ENCODE measurements at regions not wholly inside any gene's neighbourhood (a gene's known extent, or its start where the extent isn't known, plus 50 kb on each side); places are given as distances from the start of the nearest gene placed in this dataset.

DNA sequence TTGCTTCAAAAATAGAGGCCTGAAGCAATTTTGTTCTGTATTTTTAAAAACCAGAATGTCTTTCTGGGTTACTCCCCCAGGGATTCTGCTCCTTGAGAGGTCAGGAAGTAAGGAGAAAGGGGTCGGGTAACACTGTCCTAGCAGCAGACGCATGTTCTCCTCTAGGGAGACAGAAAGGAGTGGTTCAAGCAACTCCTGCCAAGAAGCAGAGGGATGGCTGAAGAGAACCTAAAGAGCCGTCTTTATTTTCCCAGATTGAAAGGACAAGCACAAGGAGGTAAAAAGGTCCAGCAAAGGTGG lies 58.0 kb upstream of the SLC4A11 start:
- ATAC-seq (ENCODE audit: low read depth in 2 of 2) = no peak
- no peaks in the 10 kb centered on the region for H3K4me1 Mint-ChIP-seq
- H3K36me3 Mint-ChIP-seq = peaks cover 5 to 16% of the 10 kb centered on the region in 2 donors
- no peaks in the 10 kb centered on the region for H3K27me3 Mint-ChIP-seq
- H3K4me3 Mint-ChIP-seq = no peak overlapping the region
- no peak overlapping the region for H3K27ac Mint-ChIP-seq
- DNase-seq = no peak
- H3K9me3 Mint-ChIP-seq = no peaks in the 10 kb centered on the region

GRCh38 chr20:3296261-3297078 lies 57.5 kb upstream of the SLC4A11 start:
- peaks cover 5 to 16% of the 10 kb centered on the region in 2 donors for H3K36me3 Mint-ChIP-seq
- DNase-seq = no peak
- no peak overlapping the region for H3K27ac Mint-ChIP-seq
- H3K4me3 Mint-ChIP-seq = no peak overlapping the region
- H3K27me3 Mint-ChIP-seq = no peaks in the 10 kb centered on the region
- no peak for ATAC-seq (ENCODE audit: low read depth in 2 of 2)
- no peaks in the 10 kb centered on the region for H3K9me3 Mint-ChIP-seq
- no peaks in the 10 kb centered on the region for H3K4me1 Mint-ChIP-seq

Data from naive B cell (primary cell).